IMR-90 (cell line): ENCODE measurements at regions not wholly inside any gene's neighbourhood (a gene's known extent, or its start where the extent isn't known, plus 50 kb on each side); places are given as distances from the start of the nearest gene placed in this dataset.

ENCODE experiments used
- ATAC-seq: fragments of 200-7000 bp; cut with Tn5 transposase; 2 replicates; pipeline ENCODE4 v1.9.1; 2020; ENCODE audit warnings: low read depth, mild to moderate bottlenecking, moderate library complexity
- BruUV-seq: library from RNA; stranded (reverse); fragments of 400-500 nt; replicated peaks from 2 replicates; lab custom pipeline; 2021; lab: Mats Ljungman, UMichigan
- CTCF ChIA-PET: fragments of 300-600 bp; formaldehyde crosslinking; extraction: SDS; loops from one replicate; lab custom pipeline; 2021; ENCODE audit warnings: antibody characterized with exemption; lab: Yijun Ruan, JAX
- POLR2A ChIA-PET: fragments of 300-600 bp; sonication (Branson Sonifier 250); formaldehyde crosslinking; loops from one replicate; lab custom pipeline; 2022; ENCODE audit warnings: antibody characterized with exemption; ENCODE audit not compliant: unreplicated experiment; lab: Charles Lee
- DNase-seq: peaks from one replicate; pipeline ENCODE4 v3.0.0; 2013
- H2AFZ ChIP-seq: replicated peaks from 2 replicates; pipeline ENCODE3; 2013; ENCODE audit warnings: low read length, mild to moderate bottlenecking; ENCODE audit not compliant: poor library complexity
- H2AK5ac ChIP-seq: 2 replicates; pipeline ENCODE4 v1.6.1; 2013; ENCODE audit warnings: low read depth, low read length, inconsistent platforms
- H2AK9ac ChIP-seq: replicated peaks from 2 replicates; pipeline ENCODE3; 2013; ENCODE audit warnings: mild to moderate bottlenecking, low read depth, low read length, moderate library complexity; ENCODE audit not compliant: poor library complexity
- H2BK120ac ChIP-seq: 2 replicates; pipeline ENCODE4 v1.6.1; 2013; ENCODE audit warnings: low read depth, low read length, inconsistent platforms
- H2BK15ac ChIP-seq: 3 replicates; pipeline ENCODE4 v1.6.1; 2013; ENCODE audit warnings: low read depth, low read length, inconsistent platforms
- H2BK20ac ChIP-seq: 2 replicates; pipeline ENCODE4 v1.6.1; 2013; ENCODE audit warnings: low read depth, mild to moderate bottlenecking, inconsistent platforms, low read length, moderate library complexity
- H2BK5ac ChIP-seq: 2 replicates; pipeline ENCODE4 v1.6.1; 2013; ENCODE audit warnings: mild to moderate bottlenecking, low read depth, low read length, inconsistent platforms; ENCODE audit not compliant: poor library complexity, severe bottlenecking
- H3K14ac ChIP-seq: replicated peaks from 2 replicates; pipeline ENCODE4 v1.6.1; 2013; ENCODE audit warnings: low read depth, low read length, inconsistent platforms
- H3K18ac ChIP-seq: 2 replicates; pipeline ENCODE4 v1.6.1; 2013; ENCODE audit warnings: low read depth, low read length, control low read depth
- H3K23ac ChIP-seq: 2 replicates; pipeline ENCODE4 v1.6.1; 2013; ENCODE audit warnings: low read depth, low read length, inconsistent platforms
- H3K27ac ChIP-seq: 2 replicates; pipeline ENCODE4 v1.5.1; 2013; ENCODE audit warnings: mild to moderate bottlenecking, control low read depth, low read length; ENCODE audit not compliant: insufficient read depth
- H3K27me3 ChIP-seq: 2 replicates; pipeline ENCODE4 v1.6.1; 2013; ENCODE audit warnings: low read length; ENCODE audit not compliant: control insufficient read depth, insufficient read depth
- H3K36me3 ChIP-seq: 2 replicates; pipeline ENCODE4 v1.6.1; 2013; ENCODE audit warnings: low read length, mixed read lengths; ENCODE audit not compliant: control insufficient read depth, insufficient read depth
- H3K4ac ChIP-seq: 2 replicates; pipeline ENCODE4 v1.6.1; 2013; ENCODE audit warnings: low read depth, low read length, inconsistent platforms
- H3K4me1 ChIP-seq: 2 replicates; pipeline ENCODE4 v1.6.1; 2013; ENCODE audit warnings: low read length, mixed read lengths; ENCODE audit not compliant: control insufficient read depth, insufficient read depth
- H3K4me2 ChIP-seq: 2 replicates; pipeline ENCODE4 v1.6.1; 2013; ENCODE audit warnings: low read depth, mild to moderate bottlenecking, control low read depth, low read length, moderate library complexity
- H3K4me3 ChIP-seq: 2 replicates; pipeline ENCODE4 v1.5.1; 2013; ENCODE audit warnings: low read depth, mild to moderate bottlenecking, control low read depth, low read length, moderate library complexity; ENCODE audit not compliant: insufficient read depth
- H3K56ac ChIP-seq: 2 replicates; pipeline ENCODE4 v1.6.1; 2013; ENCODE audit warnings: low read length, inconsistent platforms; ENCODE audit not compliant: insufficient read depth; ENCODE audit errors: extremely low read depth
- H3K79me1 ChIP-seq, 2 experiments: 2 replicates each; pipeline ENCODE4 v1.6.1; 2013; ENCODE audit warnings: low read length in 2 of 2, inconsistent platforms in 1 of 2, low read depth in 1 of 2
- H3K9ac ChIP-seq: 2 replicates; pipeline ENCODE4 v1.6.1; 2013; ENCODE audit warnings: low read depth, low read length, control low read depth
- H3K9me1 ChIP-seq: 2 replicates; pipeline ENCODE4 v1.6.1; 2013; ENCODE audit warnings: low read length, inconsistent platforms; ENCODE audit not compliant: insufficient read depth
- H3K9me3 ChIP-seq: 2 replicates; pipeline ENCODE4 v1.6.1; 2013; ENCODE audit warnings: low read length; ENCODE audit not compliant: control insufficient read depth, insufficient read depth
- H4K20me1 ChIP-seq: 2 replicates; pipeline ENCODE4 v1.6.1; 2013; ENCODE audit warnings: low read length, inconsistent platforms; ENCODE audit not compliant: insufficient read depth
- H4K5ac ChIP-seq: 2 replicates; pipeline ENCODE4 v1.6.1; 2013; ENCODE audit warnings: mild to moderate bottlenecking, low read depth, low read length, control low read depth
- H4K8ac ChIP-seq, 2 experiments: 2 replicates each; pipeline ENCODE4 v1.6.1; 2013; ENCODE audit warnings: low read depth in 2 of 2, low read length in 2 of 2, control low read depth in 1 of 2, inconsistent platforms in 1 of 2
- H4K91ac ChIP-seq: 2 replicates; pipeline ENCODE4 v1.6.1; 2013; ENCODE audit warnings: low read depth, low read length, inconsistent platforms; ENCODE audit not compliant: insufficient read depth
- BHLHE40 ChIP-seq: fragments of 150-350 bp; IDR thresholded peaks from 2 replicates; pipeline ENCODE4 v1.6.1; 2016; ENCODE audit warnings: mild to moderate bottlenecking, low read depth, low read length
- CEBPB ChIP-seq: IDR thresholded peaks from 2 replicates; pipeline ENCODE4 v1.6.1; 2012; ENCODE audit warnings: low read depth, low read length, improper control_type of control experiment
- CHD1 ChIP-seq: IDR thresholded peaks from 2 replicates; pipeline ENCODE4 v1.6.1; 2012; ENCODE audit warnings: low read depth, low read length, improper control_type of control experiment
- CTCF ChIP-seq: conservative IDR thresholded peaks from 2 replicates; pipeline ENCODE4 v1.5.1; 2012; ENCODE audit warnings: mild to moderate bottlenecking, low read depth, low read length, improper control_type of control experiment
- ELK1 ChIP-seq: fragments of 150-350 bp; IDR thresholded peaks from 2 replicates; pipeline ENCODE4 v1.6.1; 2016; ENCODE audit warnings: low read depth, mild to moderate bottlenecking, low read length, moderate library complexity, borderline replicate concordance
- FOS ChIP-seq: fragments of 150-350 bp; IDR thresholded peaks from 2 replicates; pipeline ENCODE4 v1.6.1; 2016; ENCODE audit warnings: low read depth, low read length
- MAFK ChIP-seq: IDR thresholded peaks from 2 replicates; pipeline ENCODE4 v1.6.1; 2012; ENCODE audit warnings: low read depth, low read length, improper control_type of control experiment
- MAZ ChIP-seq: IDR thresholded peaks from 2 replicates; pipeline ENCODE4 v1.6.1; 2012; ENCODE audit warnings: low read depth, mild to moderate bottlenecking, low read length, improper control_type of control experiment, moderate library complexity, borderline replicate concordance
- MXI1 ChIP-seq: IDR thresholded peaks from 2 replicates; pipeline ENCODE4 v1.6.1; 2012; ENCODE audit warnings: low read depth, mild to moderate bottlenecking, low read length, moderate library complexity, borderline replicate concordance
- NFE2L2 ChIP-seq: fragments of 150-350 bp; IDR thresholded peaks from 2 replicates; pipeline ENCODE4 v1.6.1; 2016; ENCODE audit warnings: low read depth, mild to moderate bottlenecking, low read length
- POLR2A ChIP-seq: IDR thresholded peaks from 2 replicates; pipeline ENCODE4 v1.6.1; 2012; ENCODE audit warnings: mild to moderate bottlenecking, low read depth, low read length
- RAD21 ChIP-seq: IDR thresholded peaks from 2 replicates; pipeline ENCODE4 v1.6.1; 2012; ENCODE audit warnings: low read length, improper control_type of control experiment
- RCOR1 ChIP-seq: IDR thresholded peaks from 2 replicates; pipeline ENCODE4 v1.6.1; 2012; ENCODE audit warnings: mild to moderate bottlenecking, low read length, improper control_type of control experiment; ENCODE audit not compliant: insufficient replicate concordance
- RFX5 ChIP-seq: IDR thresholded peaks from 2 replicates; pipeline ENCODE4 v1.8.0; 2012; ENCODE audit warnings: low read depth, mild to moderate bottlenecking, low read length, moderate library complexity
- SMC3 ChIP-seq: fragments of 150-350 bp; IDR thresholded peaks from 2 replicates; pipeline ENCODE4 v1.6.1; 2016; ENCODE audit warnings: low read depth, mild to moderate bottlenecking, antibody characterized with exemption, low read length, moderate library complexity
- USF2 ChIP-seq: fragments of 150-350 bp; IDR thresholded peaks from 2 replicates; pipeline ENCODE4 v1.6.1; 2017; ENCODE audit warnings: mild to moderate bottlenecking, antibody characterized with exemption, low read length, low read depth
- WGBS, 2 experiments: methylation state at CpG; one replicate each; pipeline versions ENCODE4 v1.1.5 to v1.1.7; 2013; ENCODE audit warnings: missing lambda C conversion rate in 2 of 2; ENCODE audit not compliant: insufficient read length in 1 of 2; ENCODE audit errors: extremely low coverage in 2 of 2; 5-methylcytosine and 5-hydroxymethylcytosine counted together
- dilution Hi-C: fragments of 300-500 bp; cut with HindIII; formaldehyde crosslinking; loops from one replicate; pipeline ENCODE4 v1.14.3; 2018; ENCODE audit warnings: low sequenced_read_pairs; ENCODE audit not compliant: unreplicated experiment
- in situ Hi-C: fragments of 300-500 bp; cut with MboI; formaldehyde crosslinking; loops from 3 replicates; pipeline ENCODE4 v1.14.3; 2019; ENCODE audit warnings: low sequenced_read_pairs, inconsistent platforms, mixed read lengths
- intact Hi-C: fragments of 100-400 bp; cut with micrococcal nuclease; formaldehyde crosslinking; loops from 2 replicates; pipeline ENCODE4 v1.10.0; 2022

GRCh38 chr3:82085356-82085755, 323.9 kb upstream of the GBE1 start:
- no peak overlapping the region for H2BK5ac ChIP-seq
- H3K56ac ChIP-seq: no peak overlapping the region
- no peak overlapping the region for H4K5ac ChIP-seq
- no peak overlapping the region for H3K9ac ChIP-seq
- DNase-seq: no peak
- no peak overlapping the region for H3K23ac ChIP-seq
- no peaks in the 10 kb centered on the region for H3K9me3 ChIP-seq
- H3K18ac ChIP-seq: no peak overlapping the region
- H3K4ac ChIP-seq: no peak overlapping the region
- ChIA-PET CTCF (no interaction called here), POLR2A (no interaction called here)
- no peaks in the 10 kb centered on the region for H3K36me3 ChIP-seq
- no peak for ATAC-seq
- H3K27me3 ChIP-seq: no peaks in the 10 kb centered on the region
- no TSS peak for BruUV-seq
- no peak overlapping the region for H4K91ac ChIP-seq
- H3K4me2 ChIP-seq: no peak overlapping the region
- H4K20me1 ChIP-seq: no peaks in the 10 kb centered on the region
- H2BK15ac ChIP-seq: no peak overlapping the region
- H4K8ac ChIP-seq: no peak overlapping the region
- intact Hi-C loops (no loop called here), in situ Hi-C loops (no loop called here), dilution Hi-C loops (no loop called here)
- no peak overlapping the region for H3K4me3 ChIP-seq
- TF ChIP-seq CEBPB (no peak), ELK1 (no peak), MAFK (no peak), RFX5 (no peak), FOS (no peak), MXI1 (no peak), RAD21 (no peak), RCOR1 (no peak), CTCF (no peak), SMC3 (no peak), NFE2L2 (no peak), CHD1 (no peak), POLR2A (no peak), BHLHE40 (no peak), MAZ (no peak), USF2 (no peak)
- H2AK9ac ChIP-seq: no peak overlapping the region
- H3K14ac ChIP-seq: no peak overlapping the region
- H2BK120ac ChIP-seq: no peak overlapping the region
- H2BK20ac ChIP-seq: no peak overlapping the region
- H3K79me1 ChIP-seq: no peaks in the 10 kb centered on the region
- H3K9me1 ChIP-seq: no peaks in the 10 kb centered on the region
- H2AK5ac ChIP-seq: no peak overlapping the region
- H3K27ac ChIP-seq: no peak overlapping the region
- WGBS, 2 experiments: no CpG with 5 or more reads among the region's 3 CpGs
- no peaks in the 10 kb centered on the region for H3K4me1 ChIP-seq
- no peak overlapping the region for H2AFZ ChIP-seq
